ENCODE measurements at regions not wholly inside any gene's neighbourhood (a gene's known extent, or its start where the extent isn't known, plus 50 kb on each side); places are given as distances from the start of the nearest gene placed in this dataset.
"Not testable (repeated sequence)": the region's sequence is repeated elsewhere in the genome, so short reads cannot be mapped to it uniquely, and the experiment has no call there.

DNA sequence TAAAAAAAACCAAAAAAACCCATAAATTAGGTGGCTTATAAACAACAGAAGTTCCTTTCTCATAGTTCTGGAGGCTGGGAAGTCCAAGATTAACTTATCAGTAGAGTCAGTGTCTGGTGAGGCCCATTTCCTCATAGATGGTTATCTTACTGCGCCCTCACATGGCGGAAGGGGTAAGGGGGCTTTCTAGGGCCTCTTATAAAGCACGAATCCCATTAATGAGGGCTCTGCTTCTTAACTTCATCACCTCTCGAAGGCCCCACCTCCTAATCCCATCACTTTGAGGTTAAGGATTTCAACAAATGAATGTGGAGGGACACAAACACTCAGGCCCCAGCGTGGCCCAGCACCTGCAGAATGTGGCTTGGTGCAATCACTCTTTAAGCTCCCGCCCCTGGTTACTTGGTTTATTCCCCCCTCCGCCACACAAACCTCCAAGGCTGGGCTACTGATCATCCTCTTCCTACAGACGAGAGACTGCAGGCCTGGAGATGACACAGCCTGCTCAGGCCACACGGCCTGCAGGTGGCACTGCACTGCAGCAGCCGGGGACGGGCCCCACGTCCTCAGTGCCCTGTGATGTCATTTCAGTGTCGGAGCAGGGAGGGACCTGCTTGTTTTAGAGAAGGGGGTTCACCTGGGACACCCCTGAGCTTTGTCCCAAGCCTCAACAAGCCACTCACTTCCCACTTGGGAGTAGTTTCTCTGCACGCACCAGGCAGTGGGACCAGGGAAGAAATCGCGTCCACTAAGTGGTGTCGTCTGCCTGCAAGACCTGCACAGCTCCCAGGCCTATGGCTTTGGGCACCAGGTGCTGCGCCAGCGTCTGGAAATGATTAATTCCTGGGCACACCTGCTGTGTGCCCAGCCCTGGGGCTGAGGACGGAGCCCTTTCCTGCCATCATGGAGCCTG, 178.5 kb downstream of the NPIPB11 start:
- peak; percentile 63 for DNase-seq
- H3K4me1 ChIP-seq (ENCODE audit: control insufficient read depth, insufficient read depth, low read length) = peaks cover 25% of the 10 kb centered on the region
- not testable (repeated sequence) for H3K9me3 ChIP-seq (replicated peaks; ENCODE audit: control insufficient read depth, low read depth, low read length); H3K27ac ChIP-seq (ENCODE audit: low read length); H3K36me3 ChIP-seq (ENCODE audit: control insufficient read depth, insufficient read depth, low read length); H3K27me3 ChIP-seq (ENCODE audit: control insufficient read depth, insufficient read depth, low read length); H3K4me3 ChIP-seq (ENCODE audit: low read length)
- WGBS (ENCODE audit: insufficient coverage) = 66% methylated on average over 2 of the region's 20 CpGs

DNA sequence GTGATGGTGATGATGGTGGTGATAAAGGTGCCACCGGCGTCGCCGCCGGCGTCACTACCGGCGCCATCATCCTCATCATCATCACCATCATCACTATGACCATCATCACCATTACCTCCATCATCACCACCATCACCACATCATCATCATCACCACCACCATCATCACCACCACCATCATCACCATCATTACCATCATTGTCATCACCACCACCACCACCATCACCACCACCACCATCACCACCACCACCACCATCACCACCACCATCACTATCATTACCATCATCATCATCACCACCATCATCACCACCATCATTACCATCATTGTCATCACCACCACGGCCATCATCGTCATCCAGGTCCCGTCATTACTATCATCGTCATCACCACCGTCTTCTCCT, 179.7 kb downstream of the NPIPB11 start:
- H3K27me3 ChIP-seq (ENCODE audit: control insufficient read depth, insufficient read depth, low read length) = no peaks in the 10 kb centered on the region
- H3K4me1 ChIP-seq (ENCODE audit: control insufficient read depth, insufficient read depth, low read length) = peaks cover 28% of the 10 kb centered on the region
- H3K9me3 ChIP-seq (replicated peaks; ENCODE audit: control insufficient read depth, low read depth, low read length) = peaks cover 6% of the 10 kb centered on the region
- WGBS (ENCODE audit: insufficient coverage) = 0% methylated on average over 2 of the region's 13 CpGs
- no peak for DNase-seq
- no peak overlapping the region for H3K4me3 ChIP-seq (ENCODE audit: low read length)
- no peaks in the 10 kb centered on the region for H3K36me3 ChIP-seq (ENCODE audit: control insufficient read depth, insufficient read depth, low read length)
- H3K27ac ChIP-seq (ENCODE audit: low read length) = no peak overlapping the region

DNA sequence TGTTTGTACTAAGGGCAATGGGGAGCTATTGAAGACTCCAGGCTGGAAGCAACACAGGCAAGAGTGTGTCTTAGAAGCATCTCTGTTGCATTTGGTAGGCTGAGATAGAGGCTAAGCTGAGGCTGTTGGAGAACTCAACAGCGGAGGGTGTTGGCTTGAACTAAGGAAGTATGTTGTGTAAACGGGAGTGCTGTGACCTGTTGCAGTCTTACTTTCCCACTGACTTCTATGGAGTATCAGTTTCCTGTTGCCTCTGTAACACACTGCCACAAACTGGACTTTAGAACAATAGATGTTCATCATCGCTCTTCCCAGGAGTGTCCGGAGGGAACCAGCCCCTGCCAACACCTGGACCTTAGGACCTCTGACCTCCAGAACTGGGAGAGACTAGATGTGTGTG, 181.8 kb downstream of the NPIPB11 start:
- DNase-seq; H3K9me3 ChIP-seq (replicated peaks; ENCODE audit: control insufficient read depth, low read depth, low read length); H3K27ac ChIP-seq (ENCODE audit: low read length); H3K36me3 ChIP-seq (ENCODE audit: control insufficient read depth, insufficient read depth, low read length); H3K4me3 ChIP-seq (ENCODE audit: low read length); H3K27me3 ChIP-seq (ENCODE audit: control insufficient read depth, insufficient read depth, low read length): not testable (repeated sequence)
- H3K4me1 ChIP-seq (ENCODE audit: control insufficient read depth, insufficient read depth, low read length) = peaks cover 20% of the 10 kb centered on the region
- WGBS (ENCODE audit: insufficient coverage) = 100% methylated on average over 1 of the region's 4 CpGs

DNA sequence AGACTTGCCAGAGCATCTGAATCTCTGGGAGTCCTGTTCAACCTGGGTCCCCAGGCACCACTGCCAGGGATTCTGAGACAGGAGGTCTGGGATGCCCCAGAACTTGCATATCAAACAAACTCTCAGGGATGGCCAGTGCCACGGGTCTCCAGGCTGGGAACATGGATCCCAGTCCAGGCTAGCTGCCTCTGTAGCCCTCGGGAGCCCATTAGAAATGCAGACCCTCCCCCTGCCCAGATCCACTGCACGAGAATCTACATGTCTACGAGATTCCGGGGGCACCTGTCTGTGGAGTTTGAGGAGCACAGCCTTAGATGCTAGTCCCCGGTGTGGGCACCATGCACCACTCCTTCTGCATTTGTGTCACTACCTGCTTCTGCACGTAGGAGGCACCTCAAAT, 183.9 kb downstream of the NPIPB11 start:
- not testable (repeated sequence) for H3K27me3 ChIP-seq (ENCODE audit: control insufficient read depth, insufficient read depth, low read length); H3K4me3 ChIP-seq (ENCODE audit: low read length); H3K36me3 ChIP-seq (ENCODE audit: control insufficient read depth, insufficient read depth, low read length); DNase-seq; H3K9me3 ChIP-seq (replicated peaks; ENCODE audit: control insufficient read depth, low read depth, low read length); H3K27ac ChIP-seq (ENCODE audit: low read length)
- whole genome bisulfite sequencing (ENCODE audit: insufficient coverage) = 93% methylated on average over 4 of the region's 7 CpGs
- H3K4me1 ChIP-seq (ENCODE audit: control insufficient read depth, insufficient read depth, low read length) = peaks cover 15% of the 10 kb centered on the region

DNA sequence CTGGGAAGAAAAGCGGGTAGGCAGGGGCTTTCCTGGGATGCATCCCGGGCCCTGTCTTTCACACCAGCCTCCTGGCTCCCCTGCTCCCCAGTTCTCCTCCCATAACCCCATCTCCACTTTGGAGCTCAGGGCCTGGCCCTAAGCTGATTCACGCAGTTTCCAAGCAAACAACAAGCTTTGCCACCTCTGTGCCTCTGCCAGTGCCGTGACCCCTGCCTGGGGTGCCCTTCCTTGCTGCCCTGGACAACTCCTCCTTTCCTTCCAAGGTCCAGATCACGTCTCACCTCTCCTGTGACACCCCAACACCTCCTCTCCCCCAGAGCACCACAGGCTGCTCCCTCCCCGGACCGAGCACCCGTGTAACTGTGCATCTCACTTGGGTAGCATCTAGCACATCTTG, 184.5 kb downstream of the NPIPB11 start:
- Histone ChIP-seq H3K4me1 (ENCODE audit: control insufficient read depth, insufficient read depth, low read length) (peaks cover 15% of the 10 kb centered on the region), H3K27ac (ENCODE audit: low read length) (peak overlapping the region; percentile 7)
- not testable (repeated sequence) for DNase-seq; H3K36me3 ChIP-seq (ENCODE audit: control insufficient read depth, insufficient read depth, low read length); H3K27me3 ChIP-seq (ENCODE audit: control insufficient read depth, insufficient read depth, low read length); H3K4me3 ChIP-seq (ENCODE audit: low read length); H3K9me3 ChIP-seq (replicated peaks; ENCODE audit: control insufficient read depth, low read depth, low read length)
- 67% methylated on average over 2 of the region's 8 CpGs for WGBS (ENCODE audit: insufficient coverage)

DNA sequence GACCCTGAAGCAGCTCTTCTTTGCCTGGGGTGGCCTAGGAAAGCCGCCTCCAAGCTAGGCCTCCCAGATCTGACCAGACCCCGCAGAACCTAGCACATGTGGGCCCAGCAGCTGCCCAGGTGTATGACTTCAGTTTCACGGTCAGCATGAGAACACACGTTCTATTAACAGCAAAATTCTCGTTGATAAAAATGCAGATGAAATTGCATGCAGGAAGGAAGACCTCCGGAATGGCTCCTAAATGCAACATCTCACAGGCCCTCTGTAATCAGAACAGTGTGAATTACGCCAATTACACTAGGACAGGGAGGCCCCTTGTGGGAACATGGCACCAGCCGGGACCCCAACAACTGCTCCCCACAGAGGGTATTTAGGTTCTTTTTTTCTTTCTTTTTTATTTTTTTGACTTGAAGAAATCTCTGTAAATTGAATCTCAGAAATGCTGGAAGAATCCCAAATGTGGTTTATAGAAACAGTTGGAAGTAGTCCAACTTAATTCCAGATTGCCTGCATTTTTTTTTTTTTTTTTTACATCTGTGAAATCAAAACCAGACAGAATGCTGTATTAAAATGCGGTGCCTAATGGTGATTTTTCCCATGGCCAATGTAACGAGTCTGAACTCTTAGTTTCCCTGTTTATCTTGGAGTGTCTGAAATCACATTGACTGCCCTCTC, 185.1 kb downstream of the NPIPB11 start:
- H3K9me3 ChIP-seq (replicated peaks; ENCODE audit: control insufficient read depth, low read depth, low read length); H3K4me3 ChIP-seq (ENCODE audit: low read length); H3K27me3 ChIP-seq (ENCODE audit: control insufficient read depth, insufficient read depth, low read length); H3K36me3 ChIP-seq (ENCODE audit: control insufficient read depth, insufficient read depth, low read length): not testable (repeated sequence)
- Histone ChIP-seq H3K4me1 (ENCODE audit: control insufficient read depth, insufficient read depth, low read length) (peaks cover 15% of the 10 kb centered on the region), H3K27ac (ENCODE audit: low read length) (peak overlapping the region; percentile 59)
- 58% methylated on average over 3 of the region's 10 CpGs for WGBS (ENCODE audit: insufficient coverage)
- DNase-seq = peak; percentile 74

DNA sequence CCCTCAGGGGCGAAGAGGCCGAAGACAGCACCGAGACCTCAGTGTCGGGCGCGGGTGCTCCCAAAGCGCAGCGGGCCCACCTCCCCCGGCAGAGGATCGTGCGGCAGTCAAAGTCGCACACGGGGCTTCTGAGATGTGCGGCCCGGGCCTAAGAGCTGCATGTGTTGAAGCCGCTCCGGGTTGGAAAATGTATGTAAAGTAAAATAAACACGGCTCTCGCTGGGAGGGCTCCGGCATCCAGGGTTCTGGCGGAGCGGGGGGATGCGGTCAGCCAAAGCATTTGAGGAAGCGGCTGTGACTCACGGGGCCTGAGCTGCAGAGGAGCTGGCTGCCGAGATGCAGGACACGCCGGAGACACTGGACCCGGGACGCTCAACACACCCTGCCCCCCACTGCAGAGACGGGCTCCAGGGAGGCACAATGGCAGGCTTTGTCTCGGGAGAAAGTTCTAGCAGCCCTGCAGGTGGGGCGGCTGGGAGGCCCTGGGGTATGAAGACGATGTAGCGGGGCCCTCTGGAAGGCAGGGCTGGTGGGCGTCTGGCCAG, 185.8 kb downstream of the NPIPB11 start:
- peaks cover 15% of the 10 kb centered on the region for H3K4me1 ChIP-seq (ENCODE audit: control insufficient read depth, insufficient read depth, low read length)
- H3K27me3 ChIP-seq (ENCODE audit: control insufficient read depth, insufficient read depth, low read length); H3K9me3 ChIP-seq (replicated peaks; ENCODE audit: control insufficient read depth, low read depth, low read length); H3K4me3 ChIP-seq (ENCODE audit: low read length); H3K36me3 ChIP-seq (ENCODE audit: control insufficient read depth, insufficient read depth, low read length): not testable (repeated sequence)
- 19% methylated on average over 20 of the region's 36 CpGs for WGBS (ENCODE audit: insufficient coverage)
- DNase-seq = peak; percentile 88
- peak overlapping the region; percentile 35 for H3K27ac ChIP-seq (ENCODE audit: low read length)

DNA sequence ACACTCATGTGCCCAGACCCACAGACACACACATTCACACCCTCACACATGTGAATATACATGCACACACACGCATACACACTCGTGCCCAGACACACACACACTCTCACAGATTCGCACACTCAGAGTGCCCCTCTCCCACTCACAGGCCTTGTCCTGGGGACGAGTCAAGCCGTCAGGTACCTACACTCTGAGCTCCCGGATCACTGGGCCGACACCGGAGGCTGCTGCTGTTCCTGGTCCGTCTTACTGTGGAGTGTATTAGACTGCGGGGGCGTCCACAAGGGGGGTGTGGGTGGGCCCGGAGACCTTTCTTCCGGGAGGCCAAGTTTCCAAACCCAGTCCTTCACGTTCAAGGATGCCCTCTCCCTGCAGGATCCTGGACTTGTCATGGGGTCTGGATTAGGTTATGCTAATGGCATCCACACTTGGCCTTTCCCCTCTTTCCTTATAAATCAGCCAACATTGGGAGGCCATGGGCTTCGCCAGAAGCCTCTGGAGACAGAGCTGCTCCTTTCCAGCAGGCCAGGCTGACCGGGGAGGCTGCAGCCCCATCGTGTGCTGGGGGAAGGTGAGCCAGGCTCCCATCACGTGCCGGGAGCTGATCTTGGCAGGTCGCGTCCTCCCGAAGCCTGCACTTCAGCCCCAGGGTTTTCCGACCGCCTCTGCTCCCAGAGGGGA, 186.4 kb downstream of the NPIPB11 start:
- not testable (repeated sequence) for H3K4me3 ChIP-seq (ENCODE audit: low read length); H3K27me3 ChIP-seq (ENCODE audit: control insufficient read depth, insufficient read depth, low read length); H3K9me3 ChIP-seq (replicated peaks; ENCODE audit: control insufficient read depth, low read depth, low read length); H3K36me3 ChIP-seq (ENCODE audit: control insufficient read depth, insufficient read depth, low read length)
- 62% methylated on average over 18 of the region's 24 CpGs for WGBS (ENCODE audit: insufficient coverage)
- peak overlapping the region; percentile 35 for H3K27ac ChIP-seq (ENCODE audit: low read length)
- peak; percentile 70 for DNase-seq
- peaks cover 15% of the 10 kb centered on the region for H3K4me1 ChIP-seq (ENCODE audit: control insufficient read depth, insufficient read depth, low read length)

DNA sequence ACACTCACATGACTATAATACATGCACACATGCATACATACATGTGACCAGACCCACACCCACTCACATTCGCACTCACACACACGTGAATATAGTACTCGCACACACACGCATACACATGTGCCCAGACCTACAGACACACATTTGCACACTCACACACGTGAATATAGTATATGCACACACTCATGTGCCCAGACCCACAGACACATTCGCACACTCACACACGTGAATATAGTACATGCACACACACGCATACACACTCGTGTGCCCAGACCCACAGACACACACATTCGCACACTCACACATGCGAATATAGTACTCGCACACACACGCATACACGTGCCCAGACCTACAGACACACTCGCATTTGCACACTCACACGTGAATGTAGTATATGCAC, 186.9 kb downstream of the NPIPB11 start:
- 92% methylated on average over 16 of the region's 16 CpGs for WGBS (ENCODE audit: insufficient coverage)

DNA sequence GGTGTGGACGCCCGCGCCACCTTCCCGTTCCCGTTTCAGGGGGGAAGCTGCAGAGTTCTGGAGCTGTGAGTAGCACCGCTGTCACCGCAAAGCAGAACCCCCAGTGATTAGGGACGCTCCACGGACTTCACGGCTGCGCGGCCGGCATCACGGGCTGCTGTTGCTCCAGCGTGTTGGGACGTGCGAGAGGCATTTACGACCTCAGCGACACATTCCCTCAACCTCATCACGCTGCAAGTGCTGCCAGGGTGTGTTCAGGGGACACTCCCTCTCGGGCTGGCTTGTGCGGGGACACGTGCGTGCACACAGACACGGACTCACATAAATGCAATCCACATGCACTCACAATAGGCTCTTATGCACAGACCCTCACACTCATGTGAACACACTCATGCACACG, 187.9 kb downstream of the NPIPB11 start:
- not testable (repeated sequence) for H3K27me3 ChIP-seq (ENCODE audit: control insufficient read depth, insufficient read depth, low read length); H3K36me3 ChIP-seq (ENCODE audit: control insufficient read depth, insufficient read depth, low read length); DNase-seq; H3K9me3 ChIP-seq (replicated peaks; ENCODE audit: control insufficient read depth, low read depth, low read length); H3K4me3 ChIP-seq (ENCODE audit: low read length); H3K27ac ChIP-seq (ENCODE audit: low read length)
- peaks cover 15% of the 10 kb centered on the region for H3K4me1 ChIP-seq (ENCODE audit: control insufficient read depth, insufficient read depth, low read length)
- 81% methylated on average over 19 of the region's 26 CpGs for WGBS (ENCODE audit: insufficient coverage)

More for the DNA sequence above, 186.9 kb downstream of the NPIPB11 start:
- not testable (repeated sequence) for H3K4me3 ChIP-seq (ENCODE audit: low read length); H3K36me3 ChIP-seq (ENCODE audit: control insufficient read depth, insufficient read depth, low read length); H3K27ac ChIP-seq (ENCODE audit: low read length); H3K9me3 ChIP-seq (replicated peaks; ENCODE audit: control insufficient read depth, low read depth, low read length); H3K27me3 ChIP-seq (ENCODE audit: control insufficient read depth, insufficient read depth, low read length); DNase-seq
- H3K4me1 ChIP-seq (ENCODE audit: control insufficient read depth, insufficient read depth, low read length) = peaks cover 15% of the 10 kb centered on the region

All from muscle of leg (tissue), 3 donors.